CD4-positive, alpha-beta T cell treated with Interleukin-4 for 4 hours (primary cell): ENCODE measurements at regions not wholly inside any gene's neighbourhood (a gene's known extent, or its start where the extent isn't known, plus 50 kb on each side); places are given as distances from the start of the nearest gene placed in this dataset.

Source experiments
- DNase-seq: peaks from one replicate; pipeline ENCODE4 v3.0.0-alpha.2; 2020

GRCh38 chr3:178146406-178146831 is 389.8 kb upstream of the KCNMB2 start:
- no peak for DNase-seq

DNA sequence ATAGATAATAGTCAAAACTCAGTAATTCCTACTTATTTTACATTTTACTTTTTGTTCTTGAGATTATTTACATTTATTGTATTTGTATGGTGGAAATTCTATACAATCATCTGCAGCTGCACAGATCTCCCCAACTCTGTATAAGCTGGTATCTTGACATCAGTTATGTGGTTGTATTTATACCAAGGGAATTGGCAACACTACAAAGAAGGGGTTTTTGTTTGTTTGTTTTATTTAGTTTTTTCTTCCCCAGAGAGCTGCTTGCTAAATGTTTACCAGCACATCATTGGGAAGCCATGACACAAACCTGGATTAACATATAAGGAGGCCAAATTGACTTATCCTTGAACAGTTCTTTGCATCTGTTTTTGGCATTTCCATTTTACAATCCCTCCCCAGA is 389.2 kb upstream of the KCNMB2 start:
- DNase-seq, result no peak

GRCh38 chr3:178152031-178152806 is 384.0 kb upstream of the KCNMB2 start:
- DNase-seq, result no peak

GRCh38 chr3:178152988-178153387 is 383.2 kb upstream of the KCNMB2 start:
- DNase-seq, result no peak

DNA sequence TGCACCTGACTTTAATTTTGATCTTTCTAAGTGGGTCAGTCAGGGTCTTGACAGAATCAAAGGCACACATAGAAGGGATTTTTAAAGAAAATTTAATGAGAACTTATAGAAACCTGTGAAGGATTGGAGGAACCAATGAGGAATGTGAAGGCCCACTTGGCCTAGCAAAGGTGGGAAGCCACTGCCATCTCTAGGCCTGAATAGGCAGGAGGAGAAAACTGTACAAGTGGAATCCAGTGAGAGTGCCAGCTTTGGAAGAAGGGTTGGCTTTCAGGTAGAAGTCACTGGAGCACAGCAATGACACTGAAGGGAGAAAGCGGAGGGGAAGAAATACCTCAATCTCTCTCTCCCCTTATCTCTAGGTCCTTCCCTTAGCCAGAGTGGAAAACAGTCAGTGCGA is 380.7 kb upstream of the KCNMB2 start:
- no peak for DNase-seq

DNA sequence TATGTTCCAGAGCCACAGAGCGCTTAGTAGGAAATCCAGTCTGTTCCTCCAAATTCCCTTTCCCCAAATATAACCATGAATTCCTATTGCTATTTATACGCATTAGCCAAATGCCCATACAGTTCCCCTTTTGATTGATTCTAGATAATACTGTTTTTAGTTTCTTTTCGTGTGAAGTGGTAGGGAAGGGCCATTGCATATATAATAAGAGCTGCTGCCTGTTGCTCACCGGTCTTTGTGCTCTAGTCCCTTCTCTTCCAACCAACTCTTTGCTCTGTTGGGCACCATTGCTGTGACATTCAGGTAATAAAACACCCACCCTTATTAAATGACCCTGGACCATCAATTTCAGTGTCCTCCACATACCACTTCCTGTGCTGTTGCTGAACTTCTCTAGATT is 379.9 kb upstream of the KCNMB2 start:
- DNase-seq, result no peak

GRCh38 chr3:178159691-178160220 is 376.5 kb upstream of the KCNMB2 start:
- no peak for DNase-seq

GRCh38 chr3:178169421-178169820 is 366.8 kb upstream of the KCNMB2 start:
- no peak for DNase-seq

GRCh38 chr3:178170698-178171535 is 365.3 kb upstream of the KCNMB2 start:
- no peak for DNase-seq

DNA sequence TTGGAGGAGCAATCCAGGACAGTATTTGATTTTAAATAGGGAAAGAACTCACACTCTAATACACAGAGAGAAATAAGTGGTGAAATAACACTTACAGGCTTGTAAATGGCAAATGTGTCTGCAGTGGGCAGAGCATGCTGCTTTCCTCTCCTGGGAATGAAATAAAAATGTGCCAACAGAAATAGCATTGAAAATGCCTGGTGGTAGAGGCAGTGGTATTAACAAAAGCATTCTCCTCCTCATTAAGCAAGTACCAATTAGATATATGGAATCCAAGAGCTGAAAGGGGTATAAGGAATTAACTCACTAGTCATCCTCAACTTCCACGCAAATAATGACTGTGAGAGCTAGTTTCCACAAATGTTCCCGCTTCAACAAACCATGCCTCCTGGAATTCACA is 364.1 kb upstream of the KCNMB2 start:
- DNase-seq, result no peak

GRCh38 chr3:178174201-178174915 is 361.9 kb upstream of the KCNMB2 start:
- DNase-seq, result no peak

DNA sequence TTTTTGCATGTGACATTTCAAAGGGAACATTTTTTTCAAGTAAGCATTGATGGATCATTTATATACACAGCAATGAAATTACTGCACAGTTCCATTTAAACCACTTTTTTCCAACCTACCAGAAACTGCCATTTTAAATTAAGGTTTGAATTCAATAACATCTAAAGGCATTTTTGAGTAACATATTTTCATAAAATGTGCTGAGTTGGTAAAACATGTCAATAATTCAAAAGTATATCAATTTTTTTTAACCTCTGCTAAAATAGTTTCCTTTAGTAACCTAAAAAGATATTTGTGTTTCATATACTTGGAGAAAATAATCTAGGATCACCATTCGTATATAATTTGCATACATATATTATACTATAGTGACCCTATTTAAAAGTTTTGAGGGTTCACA is 355.1 kb upstream of the KCNMB2 start:
- DNase-seq, result no peak

GRCh38 chr3:178181784-178182183 is 354.5 kb upstream of the KCNMB2 start:
- DNase-seq, result no peak

DNA sequence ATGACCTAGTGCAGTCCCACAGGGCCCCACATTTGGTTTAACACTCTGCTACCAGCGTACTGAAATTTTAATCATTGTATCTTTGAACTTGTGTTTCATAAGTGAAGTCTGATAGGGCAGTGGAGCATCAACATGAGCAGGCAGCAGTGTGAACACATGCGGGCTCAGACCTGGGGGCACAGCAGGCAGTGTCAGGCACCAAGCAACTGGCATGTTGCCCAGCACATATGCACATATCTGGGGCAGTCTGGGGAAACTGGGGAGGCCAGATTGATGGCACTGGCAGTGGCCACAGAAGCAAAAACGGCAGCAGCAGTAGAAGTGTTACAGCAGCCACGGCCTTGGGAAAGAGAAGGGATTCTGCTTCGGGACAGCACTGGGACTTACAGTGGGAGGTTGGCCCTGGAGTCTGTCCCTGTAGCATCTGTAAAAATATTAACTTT is 353.9 kb upstream of the KCNMB2 start:
- DNase-seq, result no peak

GRCh38 chr3:178184833-178185232 is 351.4 kb upstream of the KCNMB2 start:
- DNase-seq, result no peak

DNA sequence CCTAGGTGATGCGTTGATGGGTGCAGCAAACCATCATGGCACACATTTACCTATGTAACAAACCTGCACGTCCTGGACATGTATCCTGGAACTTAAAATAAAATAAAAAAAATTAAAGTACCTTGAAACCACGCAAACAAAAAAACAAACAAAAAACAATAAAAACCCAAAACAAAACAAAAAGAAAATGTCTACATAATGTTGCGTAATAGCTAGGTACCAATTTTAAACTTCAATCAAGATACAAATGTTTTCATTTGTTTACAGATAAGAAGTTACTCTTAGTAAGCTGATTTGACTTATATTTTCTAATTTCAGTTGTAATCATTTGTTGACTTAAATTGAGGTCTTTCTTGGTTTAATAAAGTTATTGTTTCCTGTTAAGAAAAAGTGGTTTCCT is 349.6 kb upstream of the KCNMB2 start:
- DNase-seq, result no peak

DNA sequence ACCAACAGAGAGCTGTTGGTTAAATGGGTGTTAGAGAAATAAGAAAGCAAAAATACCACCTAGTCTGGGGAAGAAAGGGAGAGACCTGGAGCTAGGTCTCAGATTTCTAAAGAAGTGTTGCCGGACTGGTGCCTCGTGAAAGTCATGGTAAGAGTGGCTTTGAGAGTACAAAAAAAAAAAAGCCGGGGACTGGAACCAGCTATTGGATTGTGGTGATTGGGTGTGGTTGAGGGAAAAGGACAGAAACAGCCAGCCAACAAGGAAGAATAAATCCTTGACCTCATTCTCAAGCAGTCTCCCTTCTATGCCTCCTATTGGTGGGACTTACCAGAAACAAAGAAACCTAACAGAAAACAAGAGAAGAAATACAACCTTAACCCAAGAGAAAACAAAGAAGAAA is 346.4 kb upstream of the KCNMB2 start:
- DNase-seq, result no peak

- DNase-seq, result no peak
These were observed 342.4 kb upstream of the KCNMB2 start for GRCh38 chr3:178193846-178194245.

GRCh38 chr3:178194539-178194938 is 341.7 kb upstream of the KCNMB2 start:
- DNase-seq, result no peak

DNA sequence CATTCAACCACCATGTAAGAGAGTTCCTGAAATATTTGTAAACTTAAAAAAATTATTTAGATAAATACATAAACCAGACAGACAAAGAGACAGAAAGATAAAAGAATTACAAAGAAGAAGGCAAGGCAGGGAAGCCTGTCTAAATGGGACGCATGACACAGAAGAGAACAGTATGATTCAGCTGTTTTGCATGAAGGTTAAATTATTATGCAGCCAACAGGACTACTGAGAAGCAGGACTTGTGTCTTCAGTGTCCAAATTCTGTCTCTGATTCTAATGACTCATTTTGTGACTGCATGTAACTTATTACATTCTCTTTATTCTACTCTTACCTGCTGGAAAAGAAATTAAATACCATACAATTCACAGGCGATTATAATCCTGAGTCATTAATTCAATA is 340.4 kb upstream of the KCNMB2 start:
- no peak for DNase-seq

DNA sequence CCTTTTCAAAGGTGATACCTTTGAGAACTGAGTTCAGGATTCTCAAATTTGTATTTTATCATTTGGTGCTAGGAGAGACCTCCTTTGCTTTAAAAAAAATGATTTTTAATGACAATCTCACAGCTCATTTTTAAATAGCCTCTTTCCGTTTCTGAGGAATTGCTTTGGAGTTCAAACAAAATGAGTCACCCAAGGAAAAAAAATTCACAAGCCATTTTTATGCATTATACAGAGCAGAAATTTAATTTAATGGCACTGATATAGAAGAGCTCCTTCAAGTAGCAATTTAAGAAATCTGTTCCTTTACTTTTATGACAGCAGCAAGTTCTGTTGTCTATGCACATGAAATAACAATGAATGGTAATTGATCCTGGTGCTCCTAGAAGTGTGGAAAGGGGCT is 337.9 kb upstream of the KCNMB2 start:
- DNase-seq, result no peak

GRCh38 chr3:178200316-178200715 is 335.9 kb upstream of the KCNMB2 start:
- no peak for DNase-seq

DNA sequence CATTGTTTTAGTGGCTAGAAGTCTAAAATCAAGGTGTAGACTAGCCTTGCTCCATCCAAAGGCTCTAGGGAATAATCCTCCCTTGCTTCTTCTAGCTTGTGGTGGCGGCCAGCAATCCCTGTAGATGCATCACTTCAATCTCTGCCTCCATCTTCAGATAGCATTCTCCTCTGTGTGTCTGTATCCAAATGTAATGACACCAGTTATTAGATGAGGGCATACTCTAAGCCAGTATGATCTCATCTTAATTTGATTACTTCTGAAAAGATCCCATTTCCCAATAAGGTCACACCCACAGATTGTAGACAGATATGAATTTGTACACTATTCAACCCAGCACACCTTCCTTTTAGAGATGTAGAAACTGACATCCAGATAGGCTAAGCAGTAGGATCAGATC is 334.5 kb upstream of the KCNMB2 start:
- DNase-seq, result no peak
